ENCODE measurements at regions not wholly inside any gene's neighbourhood (a gene's known extent, or its start where the extent isn't known, plus 50 kb on each side); places are given as distances from the start of the nearest gene placed in this dataset.

GRCh38 chr3:107106907-107107306 lies 270.3 kb upstream of the CCDC54 start:
- no peak for TF ChIP-seq POLR2AphosphoS5 (IDR thresholded peaks at IDR 0.05)
- TF ChIP-seq EP300 (IDR thresholded peaks at IDR 0.05; ENCODE audit: low read depth), result no peak
- no peak for TF ChIP-seq CTCF (IDR thresholded peaks at IDR 0.05)
- no peak for TF ChIP-seq POLR2A (IDR thresholded peaks at IDR 0.05)

All from transverse colon (tissue), 4 donors.